Nephron (organoid): ENCODE measurements at regions not wholly inside any gene's neighbourhood (a gene's known extent, or its start where the extent isn't known, plus 50 kb on each side); places are given as distances from the start of the nearest gene placed in this dataset.

Experiments
- H3K27ac Mint-ChIP-seq, 3 experiments: 2 replicates each; pipeline ENCODE4 v1.8.0; 2020; ENCODE audit warnings: mixed read lengths in 3 of 3, mild to moderate bottlenecking in 2 of 3, moderate library complexity in 1 of 3
- H3K27me3 Mint-ChIP-seq: 2 replicates; pipeline ENCODE4 v1.8.0; 2021; ENCODE audit warnings: low read depth, mild to moderate bottlenecking, moderate library complexity, mixed read lengths
- H3K36me3 Mint-ChIP-seq: 2 replicates; pipeline ENCODE4 v1.8.0; 2020; ENCODE audit warnings: low read depth, mixed read lengths
- H3K4me1 Mint-ChIP-seq: 2 replicates; pipeline ENCODE4 v1.8.0; 2020; ENCODE audit warnings: mixed read lengths
- H3K4me3 Mint-ChIP-seq, 3 experiments: 2 replicates each; pipeline ENCODE4 v1.8.0; 2020; ENCODE audit warnings: mild to moderate bottlenecking in 3 of 3, mixed read lengths in 3 of 3, moderate library complexity in 2 of 3
- H3K9me3 Mint-ChIP-seq: 2 replicates; pipeline ENCODE4 v1.8.0; 2020; ENCODE audit warnings: mixed read lengths
- CTCF ChIP-seq, 3 experiments: fragments of 200-600 bp; sonication (generic); IDR thresholded peaks; one replicate each; pipeline ENCODE4 v1.5.0; 2021; ENCODE audit warnings: antibody characterized with exemption in 3 of 3; ENCODE audit not compliant: unreplicated experiment in 3 of 3

GRCh38 chr5:112656451-112656850 is 81.2 kb upstream of the APC start:
- Mint-ChIP-seq H3K4me3 (peak overlapping the region in 1 of 3 experiments; percentile 61), H3K36me3 (no peaks in the 10 kb centered on the region), H3K4me1 (peaks cover 21% of the 10 kb centered on the region), H3K27ac (peak overlapping the region in 2 of 3 experiments; percentile 46 to 86), H3K27me3 (no peaks in the 10 kb centered on the region), H3K9me3 (peaks cover 16% of the 10 kb centered on the region)
- no peak for TF ChIP-seq CTCF (IDR thresholded peaks at IDR 0.05; ENCODE audit: unreplicated experiment in 3 of 3)

- H3K4me1 Mint-ChIP-seq: peaks cover 21% of the 10 kb centered on the region
- H3K27me3 Mint-ChIP-seq: no peaks in the 10 kb centered on the region
- H3K36me3 Mint-ChIP-seq: no peaks in the 10 kb centered on the region
- no peak overlapping the region for H3K27ac Mint-ChIP-seq
- TF ChIP-seq CTCF (IDR thresholded peaks at IDR 0.05; ENCODE audit: unreplicated experiment in 3 of 3): no peak
- peaks cover 16% of the 10 kb centered on the region for H3K9me3 Mint-ChIP-seq
- H3K4me3 Mint-ChIP-seq: no peak overlapping the region
Observed at GRCh38 chr5:112657804-112658203, 79.9 kb upstream of the APC start.

GRCh38 chr5:112660359-112660758 is 77.3 kb upstream of the APC start:
- H3K4me1 Mint-ChIP-seq: peaks cover 10% of the 10 kb centered on the region
- no peaks in the 10 kb centered on the region for H3K36me3 Mint-ChIP-seq
- no peak for TF ChIP-seq CTCF (IDR thresholded peaks at IDR 0.05; ENCODE audit: unreplicated experiment in 3 of 3)
- H3K9me3 Mint-ChIP-seq: peaks cover 16% of the 10 kb centered on the region
- no peak overlapping the region for H3K27ac Mint-ChIP-seq
- no peaks in the 10 kb centered on the region for H3K27me3 Mint-ChIP-seq
- no peak overlapping the region for H3K4me3 Mint-ChIP-seq

GRCh38 chr5:112663146-112663545 is 74.5 kb upstream of the APC start:
- Mint-ChIP-seq H3K27ac (no peak overlapping the region), H3K4me1 (peaks cover under 1% of the 10 kb centered on the region), H3K9me3 (peaks cover 16% of the 10 kb centered on the region), H3K4me3 (no peak overlapping the region), H3K36me3 (no peaks in the 10 kb centered on the region), H3K27me3 (no peaks in the 10 kb centered on the region)
- no peak for TF ChIP-seq CTCF (IDR thresholded peaks at IDR 0.05; ENCODE audit: unreplicated experiment in 3 of 3)

GRCh38 chr5:112668016-112668415 is 69.7 kb upstream of the APC start:
- no peaks in the 10 kb centered on the region for H3K36me3 Mint-ChIP-seq
- no peak overlapping the region for H3K27ac Mint-ChIP-seq
- no peak overlapping the region for H3K4me3 Mint-ChIP-seq
- peaks cover 11% of the 10 kb centered on the region for H3K4me1 Mint-ChIP-seq
- H3K27me3 Mint-ChIP-seq: peaks cover 3% of the 10 kb centered on the region
- no peaks in the 10 kb centered on the region for H3K9me3 Mint-ChIP-seq
- no peak for TF ChIP-seq CTCF (IDR thresholded peaks at IDR 0.05; ENCODE audit: unreplicated experiment in 3 of 3)

- peaks cover 3% of the 10 kb centered on the region for H3K27me3 Mint-ChIP-seq
- H3K4me1 Mint-ChIP-seq: peaks cover 11% of the 10 kb centered on the region
- H3K4me3 Mint-ChIP-seq: no peak overlapping the region
- peaks cover under 1% of the 10 kb centered on the region for H3K9me3 Mint-ChIP-seq
- no peaks in the 10 kb centered on the region for H3K36me3 Mint-ChIP-seq
- peak overlapping the region in 1 of 3 experiments; percentile 19 for H3K27ac Mint-ChIP-seq
- TF ChIP-seq CTCF (IDR thresholded peaks at IDR 0.05; ENCODE audit: unreplicated experiment in 3 of 3): no peak
Observed at GRCh38 chr5:112668911-112669310, 68.8 kb upstream of the APC start.
